Psoas muscle (tissue), 7 donors: ENCODE measurements at regions not wholly inside any gene's neighbourhood (a gene's known extent, or its start where the extent isn't known, plus 50 kb on each side); places are given as distances from the start of the nearest gene placed in this dataset.
"Not testable (repeated sequence)": the region's sequence is repeated elsewhere in the genome, so short reads cannot be mapped to it uniquely, and the experiment has no call there.

Source experiments
- ATAC-seq, 4 donors: fragments of 200-7000 bp; cut with Tn5 transposase; one replicate each; pipeline ENCODE4 v1.9.1; 2020; ENCODE audit warnings: moderate library complexity in 3 of 4, mild to moderate bottlenecking in 2 of 4
- DNase-seq, 2 donors: peaks; one replicate each; pipeline ENCODE4 v3.0.0-alpha.2; 2020
- H3K27ac ChIP-seq: fragments of 200-600 bp; one replicate; pipeline ENCODE4 v1.8.0; 2022
- H3K27me3 ChIP-seq, 3 donors: fragments of 200-600 bp in 1 of 3; one replicate each; pipeline versions ENCODE4 v1.6.1 to v1.8.0; 2013 to 2022; ENCODE audit warnings: low read length in 2 of 3, mild to moderate bottlenecking in 2 of 3, moderate library complexity in 1 of 3; ENCODE audit not compliant: insufficient read depth in 3 of 3
- H3K36me3 ChIP-seq, 2 donors: fragments of 200-600 bp in 1 of 2; one replicate each; pipeline versions ENCODE4 v1.6.1 to v1.8.0; 2013 to 2022; ENCODE audit warnings: low read depth in 1 of 2, mild to moderate bottlenecking in 1 of 2, moderate library complexity in 1 of 2; ENCODE audit not compliant: insufficient read depth in 1 of 2
- H3K4me1 ChIP-seq: fragments of 200-600 bp; one replicate; pipeline ENCODE4 v1.8.0; 2022
- H3K4me3 ChIP-seq: fragments of 200-600 bp; one replicate; pipeline ENCODE4 v1.8.0; 2022; ENCODE audit warnings: mild to moderate bottlenecking
- H3K9me3 ChIP-seq: fragments of 200-600 bp; one replicate; pipeline ENCODE4 v1.8.0; 2022
- WGBS, 3 donors: extraction: QIAGEN DNeasy Blood & Tissue Kit; methylation state at CpG; one replicate each; pipeline versions ENCODE4 v1.1.6 to v1.1.7; 2013; 5-methylcytosine and 5-hydroxymethylcytosine counted together
- intact Hi-C, 2 donors: fragments of 100-400 bp; cut with DNase I; formaldehyde crosslinking; loops; one replicate each; pipeline versions ENCODE4 v1.11.0 to v1.14.2; 2022
- TF ChIP-seq, protein P1 (sequence below): fragments of 200-600 bp; IDR thresholded peaks from one replicate; pipeline ENCODE4 v1.8.0; 2022; ENCODE audit warnings: antibody characterized with exemption
- donor health status: healthy with polysubstance abuse.
- donor health status: DM: no; HTN: no; CAD: no; lungs with moderate emphysema.
- donor health status: Bipolar disorder and iron deficiency.
- donor health status: healthy.
- donor health status: DM: yes; HTN: yes; CAD: no.
- donor health status: DM: no; HTN: no; CAD: no.
- donor health status: DM: yes; HTN: yes; CAD: no.

DNA sequence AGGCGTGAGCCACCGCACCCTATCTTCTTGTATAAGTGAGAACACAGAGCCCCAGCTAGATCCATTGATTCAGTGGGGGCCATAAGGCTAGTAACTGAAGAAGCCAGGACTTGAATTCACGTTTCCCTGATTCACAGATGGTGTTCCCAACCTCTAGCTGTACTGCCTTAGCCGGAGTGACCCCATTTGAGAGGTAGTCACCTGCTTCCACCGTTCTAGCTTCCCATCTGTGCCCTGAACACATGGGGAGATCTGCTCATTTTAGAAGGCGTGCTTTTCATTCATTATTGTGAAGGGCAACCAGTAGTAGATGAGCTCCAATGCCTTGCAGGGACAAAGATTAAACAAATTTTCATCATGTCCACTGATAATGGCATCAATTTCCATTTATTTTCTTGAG lies 365.7 kb upstream of the TPM1 start:
- TF ChIP-seq, protein P1, sequence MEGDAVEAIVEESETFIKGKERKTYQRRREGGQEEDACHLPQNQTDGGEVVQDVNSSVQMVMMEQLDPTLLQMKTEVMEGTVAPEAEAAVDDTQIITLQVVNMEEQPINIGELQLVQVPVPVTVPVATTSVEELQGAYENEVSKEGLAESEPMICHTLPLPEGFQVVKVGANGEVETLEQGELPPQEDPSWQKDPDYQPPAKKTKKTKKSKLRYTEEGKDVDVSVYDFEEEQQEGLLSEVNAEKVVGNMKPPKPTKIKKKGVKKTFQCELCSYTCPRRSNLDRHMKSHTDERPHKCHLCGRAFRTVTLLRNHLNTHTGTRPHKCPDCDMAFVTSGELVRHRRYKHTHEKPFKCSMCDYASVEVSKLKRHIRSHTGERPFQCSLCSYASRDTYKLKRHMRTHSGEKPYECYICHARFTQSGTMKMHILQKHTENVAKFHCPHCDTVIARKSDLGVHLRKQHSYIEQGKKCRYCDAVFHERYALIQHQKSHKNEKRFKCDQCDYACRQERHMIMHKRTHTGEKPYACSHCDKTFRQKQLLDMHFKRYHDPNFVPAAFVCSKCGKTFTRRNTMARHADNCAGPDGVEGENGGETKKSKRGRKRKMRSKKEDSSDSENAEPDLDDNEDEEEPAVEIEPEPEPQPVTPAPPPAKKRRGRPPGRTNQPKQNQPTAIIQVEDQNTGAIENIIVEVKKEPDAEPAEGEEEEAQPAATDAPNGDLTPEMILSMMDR = no peak
- Histone ChIP-seq H3K4me1 (no peaks in the 10 kb centered on the region), H3K36me3 (peaks cover 3 to 46% of the 10 kb centered on the region in 2 donors), H3K27me3 (no peaks in the 10 kb centered on the region), H3K4me3 (no peak overlapping the region), H3K9me3 (no peaks in the 10 kb centered on the region), H3K27ac (no peak overlapping the region)
- intact Hi-C loops = no loop called here
- DNase-seq (no peak), ATAC-seq (no peak)
- WGBS, 3 donors = 94 to 97% (median 95%) methylated on average over 6 of the region's 6 CpGs

DNA sequence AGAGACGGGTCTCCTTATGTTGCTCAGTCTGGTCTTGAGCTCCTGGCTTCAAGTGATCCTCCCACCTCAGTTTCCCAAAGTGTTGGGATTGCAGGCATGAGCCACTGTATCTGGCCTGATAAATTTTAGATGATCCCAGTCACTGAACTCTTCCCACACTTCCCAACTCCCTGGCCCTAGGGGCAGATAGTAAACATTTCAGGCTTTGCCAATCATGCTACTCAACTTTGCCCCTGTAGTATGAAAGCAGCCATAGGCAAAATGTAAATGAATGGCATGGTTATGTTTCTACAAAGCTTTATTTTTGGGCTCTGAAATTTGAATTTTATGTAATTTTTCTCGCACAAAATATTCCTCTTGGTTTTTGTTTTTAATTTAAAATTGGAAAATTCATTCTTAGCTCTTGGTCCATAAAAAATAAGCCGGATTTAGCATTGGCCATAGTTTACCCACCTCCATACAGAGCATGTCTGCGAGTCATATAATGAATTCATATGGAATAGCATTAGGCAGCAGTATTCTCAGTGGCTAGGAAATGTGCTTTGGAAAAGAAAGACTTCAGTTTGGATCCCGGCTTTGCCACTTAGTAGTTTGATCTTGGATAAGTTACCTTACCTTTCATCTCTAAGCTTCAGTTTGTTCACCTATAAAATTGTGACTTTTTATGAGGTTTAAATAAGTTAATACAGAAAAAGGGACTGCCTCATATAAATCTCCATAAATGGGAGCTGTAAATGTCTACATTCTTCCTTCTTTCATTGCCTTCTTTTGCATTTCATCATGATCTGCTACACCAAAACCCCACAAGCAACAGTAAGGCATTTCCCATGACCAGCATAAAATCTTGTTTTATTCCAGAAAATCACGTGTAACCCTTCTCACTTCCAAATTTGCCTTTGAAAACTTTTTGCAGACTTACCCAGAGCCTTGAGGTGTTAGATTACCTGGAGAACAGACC lies 360.3 kb upstream of the TPM1 start:
- intact Hi-C loops = no loop called here
- TF ChIP-seq, protein P1 = no peak
- no peak for DNase-seq
- peaks cover 0 to 25% of the 10 kb centered on the region in 2 donors for H3K36me3 ChIP-seq
- no peak overlapping the region for H3K27ac ChIP-seq
- no peaks in the 10 kb centered on the region for H3K27me3 ChIP-seq
- no peaks in the 10 kb centered on the region for H3K4me1 ChIP-seq
- no peak for ATAC-seq
- WGBS, 3 donors = 86 to 95% (median 88%) methylated on average over 6 of the region's 6 CpGs
- H3K4me3 ChIP-seq = no peak overlapping the region
- H3K9me3 ChIP-seq = no peaks in the 10 kb centered on the region

DNA sequence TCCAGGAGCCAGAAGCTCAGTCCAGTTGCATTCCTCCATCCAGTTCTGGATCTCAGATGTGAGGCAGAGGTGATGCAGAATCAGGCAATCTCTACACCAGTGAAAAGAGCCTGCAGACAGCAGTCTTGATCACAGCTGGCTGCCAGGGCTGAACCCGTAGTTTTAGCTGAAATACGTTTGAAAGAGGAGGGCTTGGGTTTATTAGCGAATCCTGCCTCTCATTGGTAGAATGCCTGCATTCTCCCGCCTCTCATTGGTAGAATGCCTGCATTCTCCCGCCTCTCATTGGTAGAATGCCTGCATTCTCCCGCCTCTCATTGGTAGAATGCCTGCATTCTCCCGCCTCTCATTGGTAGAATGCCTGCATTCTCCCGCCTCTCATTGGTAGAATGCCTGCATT lies 359.4 kb upstream of the TPM1 start:
- intact Hi-C loops, H3K27ac ChIP-seq, H3K27me3 ChIP-seq, ATAC-seq, H3K4me3 ChIP-seq, H3K4me1 ChIP-seq, H3K9me3 ChIP-seq, DNase-seq: not testable (repeated sequence)
- WGBS, 3 donors = 65 to 93% (median 67%) methylated on average over 5 to 7 of the region's 8 CpGs
- peaks cover 0 to 32% of the 10 kb centered on the region in 2 donors for H3K36me3 ChIP-seq

DNA sequence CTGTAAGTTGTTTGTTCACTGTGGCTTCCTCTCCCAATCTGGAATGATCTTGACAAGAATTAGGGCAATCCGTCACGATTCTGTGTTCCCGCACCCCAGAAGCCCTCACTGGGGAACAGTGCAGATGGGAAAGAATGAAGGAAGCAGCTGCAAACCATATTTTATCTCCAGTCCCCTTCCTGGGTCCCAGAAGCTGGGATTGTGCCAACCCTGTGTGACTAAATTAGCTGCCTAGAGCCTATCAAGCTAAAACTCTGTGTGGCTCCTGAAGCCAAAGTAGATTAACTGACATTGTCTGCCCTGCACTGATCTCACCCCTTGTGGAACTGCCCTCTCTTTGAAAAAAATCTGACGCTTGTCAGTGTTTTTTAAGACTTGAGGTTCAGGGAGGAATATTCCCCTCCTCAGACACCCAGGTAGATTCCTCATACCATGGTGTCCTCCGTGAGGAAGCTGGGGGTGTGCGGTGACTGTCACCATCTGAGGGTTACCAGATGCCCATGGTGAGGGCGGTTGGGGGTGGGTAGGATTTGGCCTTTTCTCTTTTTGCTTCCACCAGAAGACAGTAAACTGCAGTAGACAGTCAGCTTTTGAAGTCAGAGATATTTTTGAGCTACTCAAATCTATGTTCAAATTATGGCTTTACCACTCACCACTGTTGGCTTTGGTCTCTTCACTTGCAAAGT lies 358.3 kb upstream of the TPM1 start:
- no peaks in the 10 kb centered on the region for H3K4me1 ChIP-seq
- peak in 3 of 4 donors; percentile 34 to 55 (median 34) for ATAC-seq
- H3K36me3 ChIP-seq = peaks cover 0 to 30% of the 10 kb centered on the region in 2 donors
- no peaks in the 10 kb centered on the region for H3K9me3 ChIP-seq
- H3K4me3 ChIP-seq = no peak overlapping the region
- 54 to 76% (median 57%) methylated on average over 7 of the region's 7 CpGs for WGBS, 3 donors
- no peak overlapping the region for H3K27ac ChIP-seq
- TF ChIP-seq, protein P1 = no peak
- intact Hi-C loops = no loop called here
- no peaks in the 10 kb centered on the region for H3K27me3 ChIP-seq
- DNase-seq = no peak

DNA sequence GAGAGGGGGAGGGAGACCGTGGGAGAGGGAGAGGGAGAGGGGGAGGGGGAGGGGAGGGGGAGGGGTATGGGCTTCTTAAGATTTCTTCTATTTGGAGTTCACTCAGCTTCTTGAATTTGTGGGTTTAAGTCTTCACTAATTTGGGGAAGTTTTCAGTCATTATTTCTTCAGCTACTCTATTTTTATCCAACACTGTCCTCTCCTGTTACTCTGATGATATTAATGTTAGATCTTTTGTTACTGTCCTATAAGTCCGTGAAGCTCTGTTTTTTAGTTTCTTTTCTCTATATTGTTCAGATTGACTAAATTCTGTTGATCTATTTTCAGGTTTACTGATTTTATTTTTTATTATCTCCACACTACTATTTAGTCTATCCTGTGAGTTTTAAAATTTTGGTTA lies 351.5 kb upstream of the TPM1 start:
- no peak for DNase-seq
- Histone ChIP-seq H3K4me1 (no peaks in the 10 kb centered on the region), H3K27me3 (no peaks in the 10 kb centered on the region), H3K9me3 (no peaks in the 10 kb centered on the region), H3K4me3 (no peak overlapping the region), H3K36me3 (peaks cover 5 to 49% of the 10 kb centered on the region in 2 donors), H3K27ac (no peak overlapping the region)
- no peak for ATAC-seq
- WGBS, 3 donors = 63 to 80% (median 75%) methylated on average over 1 to 2 of the region's 2 CpGs
- intact Hi-C loops = no loop called here
- TF ChIP-seq, protein P1 = peak; percentile 11
